ENCODE measurements at regions not wholly inside any gene's neighbourhood (a gene's known extent, or its start where the extent isn't known, plus 50 kb on each side); places are given as distances from the start of the nearest gene placed in this dataset.
"Not testable (repeated sequence)": the region's sequence is repeated elsewhere in the genome, so short reads cannot be mapped to it uniquely, and the experiment has no call there.

- no peak for DNase-seq
- in situ Hi-C loops (cut with MboI; ENCODE audit: low pct_unique_long_range_greater_than_20kb, low sequenced_read_pairs), result no loop called here
Observed at GRCh38 chr11:71184421-71185210, 67.8 kb downstream of the SHANK2 start.

DNA sequence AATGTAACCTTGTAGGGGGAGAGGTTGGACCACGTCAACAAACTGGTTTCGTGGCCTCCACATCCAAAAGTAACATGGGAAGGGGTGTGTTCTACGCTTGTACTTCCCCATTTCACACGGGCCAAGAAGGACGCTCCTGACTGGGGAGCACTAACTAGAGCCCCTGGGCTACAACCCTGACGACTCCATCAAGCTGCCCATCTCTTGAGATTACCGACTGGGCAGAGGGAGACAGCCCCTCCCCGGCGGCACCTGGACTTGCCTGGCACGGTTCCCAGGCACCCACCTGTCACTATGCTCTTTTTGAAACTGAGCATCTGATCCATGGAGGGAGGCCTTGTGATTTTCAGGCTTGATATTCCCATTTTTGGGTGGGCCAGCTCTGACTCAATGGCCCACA is 68.5 kb downstream of the SHANK2 start:
- in situ Hi-C loops (cut with MboI; ENCODE audit: low pct_unique_long_range_greater_than_20kb, low sequenced_read_pairs), result no loop called here
- no peak for DNase-seq

- in situ Hi-C loops (cut with MboI; ENCODE audit: low pct_unique_long_range_greater_than_20kb, low sequenced_read_pairs), result no loop called here
- no peak for DNase-seq
Observed at GRCh38 chr11:71182791-71183677, 69.3 kb downstream of the SHANK2 start.

DNA sequence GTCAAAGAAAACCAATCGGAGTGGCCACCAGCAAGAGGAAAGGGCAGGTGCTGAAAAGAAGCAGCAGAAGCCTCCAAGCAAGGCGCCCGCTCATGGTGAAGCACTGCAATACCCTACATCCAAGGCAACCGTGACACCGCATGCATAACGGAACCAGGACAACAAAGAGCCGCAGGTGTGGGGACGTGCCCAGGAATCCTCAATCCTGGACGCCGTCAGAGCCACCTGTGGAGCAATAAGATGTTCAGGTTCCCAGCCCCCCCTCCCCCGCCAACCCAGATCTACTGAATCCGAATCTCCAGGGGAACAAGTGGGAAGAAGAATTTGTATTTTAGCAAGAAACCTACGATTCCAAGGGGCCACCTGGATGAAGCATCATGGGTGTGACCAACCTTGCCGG is 70.8 kb downstream of the SHANK2 start:
- in situ Hi-C loops (cut with MboI; ENCODE audit: low pct_unique_long_range_greater_than_20kb, low sequenced_read_pairs), result no loop called here
- DNase-seq, result no peak

DNA sequence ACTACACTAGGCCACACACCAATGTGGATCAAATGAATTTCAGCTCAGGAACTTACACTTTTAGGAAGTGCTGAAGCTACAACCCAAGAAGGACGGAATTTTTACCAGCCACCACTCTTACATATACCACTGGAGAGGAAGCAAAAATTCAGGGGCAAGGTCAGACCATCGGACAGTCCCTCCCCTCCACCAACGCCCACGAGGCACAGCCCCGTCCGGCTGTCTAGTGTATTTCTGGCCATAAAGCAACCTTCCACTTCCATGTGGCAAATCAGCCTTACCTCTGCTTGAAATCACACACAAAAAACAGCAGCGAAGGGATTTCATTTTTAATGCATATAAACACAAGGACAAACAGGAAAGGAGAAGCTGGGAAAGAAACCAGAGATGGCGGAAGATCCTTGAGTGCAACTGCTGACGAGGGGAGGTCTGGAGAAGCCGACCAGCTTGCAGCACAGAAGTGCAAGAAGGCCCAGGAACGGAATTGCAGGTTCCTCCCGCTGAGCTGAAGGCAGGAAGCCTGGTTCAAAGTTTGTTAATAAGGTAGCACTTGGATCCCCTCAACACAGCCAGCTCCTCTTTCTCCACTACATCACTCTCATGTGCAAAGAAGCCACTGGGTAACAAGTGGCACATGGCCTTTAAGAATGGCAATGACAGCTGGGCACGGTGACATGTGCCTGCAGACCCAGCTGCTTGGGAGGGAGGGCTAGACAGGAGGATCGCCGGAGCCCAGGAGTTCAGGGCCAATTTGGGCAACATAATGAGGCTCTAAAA is 71.5 kb downstream of the SHANK2 start:
- no peak for DNase-seq
- in situ Hi-C loops (cut with MboI; ENCODE audit: low pct_unique_long_range_greater_than_20kb, low sequenced_read_pairs), result no loop called here

- in situ Hi-C loops (cut with MboI; ENCODE audit: low pct_unique_long_range_greater_than_20kb, low sequenced_read_pairs), result no loop called here
Observed at GRCh38 chr11:71179877-71180605, 72.3 kb downstream of the SHANK2 start.

DNA sequence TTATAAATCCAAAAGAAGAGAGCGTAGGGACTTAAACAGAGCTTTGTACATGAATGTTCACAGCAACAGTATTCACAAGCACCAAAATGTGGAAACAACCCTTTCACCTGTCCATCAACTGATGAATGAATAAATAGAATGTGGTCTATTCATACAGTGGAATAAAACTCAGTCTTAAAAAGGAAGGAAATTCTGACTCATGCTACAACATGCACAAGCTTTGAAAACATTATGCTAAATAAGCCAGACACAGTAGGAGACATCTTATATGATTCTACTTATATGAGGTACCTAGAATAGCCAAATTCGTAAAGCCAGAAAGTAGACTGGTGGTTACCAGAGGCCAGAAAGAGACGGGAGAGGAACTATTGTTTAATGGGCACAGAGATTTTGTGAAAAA is 74.3 kb downstream of the SHANK2 start:
- in situ Hi-C loops (cut with MboI; ENCODE audit: low pct_unique_long_range_greater_than_20kb, low sequenced_read_pairs), result no loop called here
- no peak for DNase-seq

More at GRCh38 chr11:71179877-71180605, 72.3 kb downstream of the SHANK2 start:
- no peak for DNase-seq

GRCh38 chr11:71176812-71177211 is 75.6 kb downstream of the SHANK2 start:
- DNase-seq, result no peak
- in situ Hi-C loops (cut with MboI; ENCODE audit: low pct_unique_long_range_greater_than_20kb, low sequenced_read_pairs), result no loop called here

DNA sequence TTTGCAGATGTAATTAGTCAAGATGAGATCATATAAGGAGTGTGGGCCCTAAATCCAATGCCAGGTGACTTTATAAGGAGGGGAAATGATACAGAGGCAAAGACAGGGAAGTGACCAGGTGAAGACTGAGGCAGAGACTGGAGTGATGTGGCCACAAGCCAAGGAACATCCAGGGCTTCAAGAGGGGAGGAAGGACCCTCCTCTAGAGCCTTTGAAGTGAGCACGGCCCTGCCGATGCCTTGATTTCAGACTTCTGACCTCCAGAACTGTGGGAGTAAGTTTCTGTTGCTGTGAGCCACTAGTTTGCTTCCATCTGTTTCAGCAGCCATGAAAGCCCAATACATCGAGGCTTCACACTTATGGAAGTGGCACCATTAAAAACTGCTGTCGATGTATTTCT is 78.7 kb downstream of the SHANK2 start:
- in situ Hi-C loops (cut with MboI; ENCODE audit: low pct_unique_long_range_greater_than_20kb, low sequenced_read_pairs), result no loop called here
- DNase-seq, result no peak

DNA sequence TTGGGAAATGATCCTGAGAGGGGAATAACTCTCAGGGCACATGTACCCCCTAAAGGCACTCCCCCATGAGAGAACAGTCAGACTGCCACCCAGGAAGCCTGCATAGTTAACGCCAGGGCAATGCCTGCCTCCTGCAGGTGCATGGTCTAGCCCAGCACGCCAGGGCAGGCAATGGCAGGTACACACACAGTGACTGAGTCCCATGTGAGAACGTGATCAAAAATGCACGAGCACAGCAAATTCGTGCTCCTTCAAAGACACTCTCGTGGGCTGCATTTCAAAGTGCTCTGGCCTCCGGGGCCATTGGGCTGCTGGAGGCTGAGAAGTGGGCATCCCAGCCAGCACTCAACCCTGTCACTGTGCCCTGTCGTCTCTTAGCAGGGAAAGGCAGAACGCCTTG is 79.7 kb downstream of the SHANK2 start:
- in situ Hi-C loops (cut with MboI; ENCODE audit: low pct_unique_long_range_greater_than_20kb, low sequenced_read_pairs), result no loop called here

GRCh38 chr11:71171576-71171975 is 80.8 kb downstream of the SHANK2 start:
- in situ Hi-C loops (cut with MboI; ENCODE audit: low pct_unique_long_range_greater_than_20kb, low sequenced_read_pairs), result no loop called here
- no peak for DNase-seq

More for the DNA sequence above, 79.7 kb downstream of the SHANK2 start:
- DNase-seq, result no peak

GRCh38 chr11:71170624-71171423 is 81.6 kb downstream of the SHANK2 start:
- DNase-seq, result no peak
- in situ Hi-C loops (cut with MboI; ENCODE audit: low pct_unique_long_range_greater_than_20kb, low sequenced_read_pairs), result no loop called here

DNA sequence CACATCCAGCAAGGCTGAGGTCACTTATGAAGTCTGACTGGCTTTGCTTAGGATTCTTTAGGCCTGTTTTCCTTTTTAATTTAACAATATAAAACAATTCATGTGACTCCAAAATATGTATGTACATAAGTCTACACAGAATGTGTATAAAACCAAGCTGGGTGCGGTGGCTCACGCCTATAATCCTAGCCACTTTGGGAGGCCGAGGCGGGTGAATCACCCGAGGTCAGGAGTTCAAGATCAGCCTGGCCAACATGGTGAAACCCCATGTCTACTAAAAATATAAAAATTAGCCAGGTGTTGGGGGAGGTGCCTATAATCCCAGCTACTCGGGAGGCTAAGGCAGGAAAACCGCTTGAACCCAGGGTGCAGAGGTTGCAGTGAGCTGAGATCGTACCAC is 83.1 kb downstream of the SHANK2 start:
- no peak for DNase-seq
- in situ Hi-C loops (cut with MboI; ENCODE audit: low pct_unique_long_range_greater_than_20kb, low sequenced_read_pairs), result no loop called here

DNA sequence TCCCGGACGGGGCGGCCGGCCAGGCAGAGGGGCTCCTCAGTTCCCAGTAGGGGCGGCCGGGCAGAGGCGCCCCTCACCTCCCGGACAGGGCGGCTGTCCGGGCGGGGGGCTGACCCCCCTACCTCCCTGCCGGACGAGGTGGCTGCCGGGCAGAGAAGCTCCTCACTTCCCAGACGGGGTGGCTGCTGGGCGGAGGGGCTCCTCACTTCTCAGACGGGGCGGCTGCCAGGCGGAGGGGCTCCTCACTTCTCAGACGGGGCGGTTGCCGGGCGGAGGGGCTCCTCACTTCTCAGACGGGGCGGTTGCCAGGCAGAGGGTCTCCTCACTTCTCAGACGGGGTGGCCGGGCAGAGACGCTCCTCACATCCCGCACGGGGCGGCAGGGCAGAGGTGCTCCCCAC is 84.6 kb downstream of the SHANK2 start:
- DNase-seq; in situ Hi-C loops (cut with MboI; ENCODE audit: low pct_unique_long_range_greater_than_20kb, low sequenced_read_pairs): not testable (repeated sequence)

GRCh38 chr11:71165771-71166170 is 86.6 kb downstream of the SHANK2 start:
- no peak for DNase-seq
- in situ Hi-C loops (cut with MboI; ENCODE audit: low pct_unique_long_range_greater_than_20kb, low sequenced_read_pairs), result no loop called here

DNA sequence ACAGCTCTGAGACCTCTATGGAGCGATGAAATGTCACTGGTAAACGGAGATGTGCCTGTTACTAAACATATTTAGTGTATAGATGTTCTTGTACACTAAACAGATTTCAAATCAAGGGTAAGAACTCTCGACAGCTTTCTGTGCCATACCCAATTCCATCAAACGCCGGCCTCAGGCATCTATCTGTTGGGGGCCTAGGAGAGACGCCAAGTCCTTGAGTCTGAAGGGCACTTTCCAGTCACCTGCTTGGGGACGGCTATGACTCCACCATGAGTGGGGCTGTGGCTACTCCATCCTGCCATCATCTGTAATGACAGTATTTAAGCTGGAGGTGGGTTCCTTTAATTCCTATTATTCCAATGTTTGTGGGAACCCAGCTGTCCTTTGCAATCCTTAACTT is 87.8 kb downstream of the SHANK2 start:
- in situ Hi-C loops (cut with MboI; ENCODE audit: low pct_unique_long_range_greater_than_20kb, low sequenced_read_pairs), result no loop called here
- no peak for DNase-seq

DNA sequence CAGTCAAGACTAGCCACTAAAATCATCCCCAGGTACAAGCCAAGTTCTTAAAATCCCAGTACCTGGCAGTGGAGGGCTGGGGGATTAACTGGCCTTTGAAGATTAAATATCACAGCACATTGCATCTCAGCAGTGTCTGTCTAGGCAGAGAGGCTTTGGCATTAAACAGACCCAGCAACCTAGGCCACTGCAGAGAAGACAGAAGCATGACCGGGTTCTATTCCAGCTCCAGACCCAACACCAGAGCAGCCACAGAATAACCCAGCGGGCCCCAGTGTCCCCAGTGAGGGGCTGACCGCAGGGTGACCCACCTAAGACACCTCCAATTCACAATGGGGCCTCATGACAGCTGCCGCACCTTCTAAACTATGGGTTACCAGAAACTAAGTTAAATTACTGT is 88.2 kb downstream of the SHANK2 start:
- no peak for DNase-seq
- in situ Hi-C loops (cut with MboI; ENCODE audit: low pct_unique_long_range_greater_than_20kb, low sequenced_read_pairs), result no loop called here

DNA sequence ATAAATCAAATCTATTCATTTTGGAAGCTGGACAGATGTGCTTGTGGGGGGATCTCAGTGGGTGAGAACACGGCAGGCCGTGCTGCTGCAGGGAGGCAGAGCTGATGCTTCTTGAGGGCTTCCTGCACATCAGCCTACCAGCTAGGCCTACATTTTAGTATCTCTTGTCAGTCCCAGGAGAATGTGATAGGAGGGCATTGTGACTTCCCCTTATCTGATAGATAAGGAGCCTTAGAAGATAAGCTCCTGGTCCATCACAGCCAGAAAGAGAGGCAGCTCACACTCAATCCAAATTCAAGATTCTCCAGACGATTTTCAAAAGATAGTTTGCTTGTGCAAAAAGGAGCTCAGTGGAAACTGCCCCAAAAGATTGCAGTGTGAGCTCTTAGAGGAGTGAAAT is 89.0 kb downstream of the SHANK2 start:
- no peak for DNase-seq
- in situ Hi-C loops (cut with MboI; ENCODE audit: low pct_unique_long_range_greater_than_20kb, low sequenced_read_pairs), result no loop called here

All from KBM-7 (cell line).